ENCODE measurements at regions not wholly inside any gene's neighbourhood (a gene's known extent, or its start where the extent isn't known, plus 50 kb on each side); places are given as distances from the start of the nearest gene placed in this dataset.

GRCh38 chr9:75226403-75227139 lies 138.3 kb downstream of the OSTF1 start:
- TF ChIP-seq CTCF (conservative IDR thresholded peaks at IDR 0.05; ENCODE audit: low read depth, low read length) (no peak), POLR2A (IDR thresholded peaks at IDR 0.05; ENCODE audit: low read depth, low read length) (no peak), USF2 (IDR thresholded peaks at IDR 0.05; ENCODE audit: low read depth, low read length) (no peak), RCOR1 (IDR thresholded peaks at IDR 0.05; ENCODE audit: insufficient replicate concordance, low read length) (no peak)
